Stimulated activated CD8-positive, alpha-beta memory T cell treated with anti-CD3 and anti-CD28 coated beads, Interleukin-15, amount 100 ng/mL, for 1 hour (primary cell): ENCODE measurements at regions not wholly inside any gene's neighbourhood (a gene's known extent, or its start where the extent isn't known, plus 50 kb on each side); places are given as distances from the start of the nearest gene placed in this dataset.
A peak's percentile ranks its signal among the peaks of the same experiment; 100 is the strongest.

Experiments used
- DNase-seq: peaks from one replicate; pipeline ENCODE4 v3.0.0-alpha.2; 2020; ENCODE audit warnings: low read depth

DNA sequence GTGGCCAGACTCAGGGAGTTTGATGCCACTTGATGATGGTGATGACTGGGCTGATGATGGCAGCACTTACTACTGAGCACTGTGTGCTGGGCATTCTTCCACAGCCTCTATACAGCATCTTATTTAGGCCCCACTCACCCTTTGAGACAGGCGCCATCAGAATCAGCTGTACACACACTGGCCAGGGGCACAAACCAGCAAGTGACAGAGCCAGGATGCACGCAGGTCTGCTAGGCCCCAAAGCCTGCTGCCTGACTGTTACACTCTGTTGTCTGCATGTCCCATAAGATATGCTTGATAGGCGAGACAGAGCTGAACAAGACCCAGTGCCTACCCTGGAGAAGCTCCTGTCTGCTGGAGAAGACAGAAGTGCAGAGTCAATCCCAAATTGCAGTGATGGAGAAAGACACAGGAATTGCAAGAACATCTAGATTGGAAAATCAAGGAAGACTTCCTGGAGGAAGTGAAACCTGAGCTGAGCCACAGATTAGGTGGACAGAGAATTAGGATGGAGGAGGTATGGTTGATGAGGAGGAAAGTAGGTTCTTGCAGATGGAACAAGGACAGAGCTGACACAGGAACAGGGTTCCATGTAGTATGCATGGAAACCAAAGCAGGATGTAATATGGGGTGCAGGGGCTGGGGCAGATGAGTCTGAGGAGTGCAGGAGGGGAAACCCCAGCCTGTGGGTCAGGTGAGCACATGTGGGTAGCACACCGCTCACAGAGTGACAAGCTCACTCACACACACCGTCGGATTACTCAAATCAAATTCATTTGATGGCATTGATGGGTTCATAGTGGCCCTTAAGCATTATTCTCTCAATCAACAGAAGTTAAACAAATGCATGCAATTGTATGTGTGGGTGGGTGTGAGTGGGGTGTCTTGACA lies 117.3 kb downstream of the BEGAIN start:
- DNase-seq, result no peak

DNA sequence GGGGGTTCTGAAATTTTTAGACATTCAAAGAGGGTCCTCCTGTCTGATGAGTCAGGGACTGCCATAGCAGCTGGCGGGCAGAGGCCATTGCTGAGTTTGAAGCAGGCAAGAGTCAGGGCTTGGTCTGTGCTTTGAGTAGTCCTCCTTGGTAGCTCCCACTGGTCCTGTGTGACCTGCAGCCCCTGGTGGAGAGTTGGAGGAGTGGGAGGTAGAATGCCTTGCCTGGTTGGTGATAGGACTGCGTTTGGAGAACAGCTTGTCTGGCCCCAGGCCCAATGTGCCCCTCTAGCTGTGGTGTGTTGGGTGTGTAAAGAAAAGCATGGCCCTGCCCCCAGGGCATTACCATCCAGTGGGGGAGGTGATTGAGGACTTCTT lies 116.7 kb downstream of the BEGAIN start:
- DNase-seq, result no peak

GRCh38 chr14:100471441-100472093 lies 115.7 kb downstream of the BEGAIN start:
- no peak for DNase-seq

- DNase-seq, result no peak
These were observed 115.1 kb downstream of the BEGAIN start for GRCh38 chr14:100472094-100472455.

DNA sequence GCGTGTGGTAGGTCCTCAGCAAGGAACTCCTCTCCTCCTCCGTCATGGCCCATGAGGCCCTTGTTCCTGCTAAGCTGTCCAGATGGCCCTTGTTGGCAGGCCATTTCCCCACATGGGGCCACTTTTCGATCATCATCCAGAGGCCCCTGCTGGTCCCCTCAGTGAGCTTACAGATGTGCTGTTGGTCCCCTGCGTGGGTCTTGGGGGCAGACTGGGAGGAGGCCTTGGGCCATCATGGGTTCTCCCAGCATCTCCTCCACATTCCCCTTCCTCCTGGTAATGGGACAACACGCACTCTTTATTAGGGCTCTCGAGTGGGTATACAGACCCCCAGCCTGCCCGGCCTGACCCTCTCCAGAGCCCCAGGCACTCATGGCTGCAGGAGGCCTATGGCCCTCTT lies 114.7 kb downstream of the BEGAIN start:
- DNase-seq, result no peak

DNA sequence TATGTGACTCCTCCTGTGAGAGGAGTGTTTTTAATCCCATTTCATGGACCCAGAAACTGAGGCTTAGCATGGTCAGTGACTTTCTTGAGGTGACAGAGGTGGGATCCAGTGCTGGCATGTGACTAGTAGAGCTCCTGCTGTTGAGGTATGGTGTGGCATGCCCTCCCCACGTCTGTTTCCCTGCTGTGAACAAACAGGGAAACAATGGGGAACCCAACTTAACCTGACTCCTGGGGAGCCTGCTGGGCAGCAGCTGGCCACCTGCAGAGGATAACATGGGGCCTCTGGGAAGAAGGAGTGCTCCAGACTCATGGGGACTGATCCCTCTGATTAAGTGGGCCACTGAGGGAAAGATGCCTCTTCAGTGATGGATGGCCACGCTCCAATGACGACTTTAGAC lies 114.0 kb downstream of the BEGAIN start:
- no peak for DNase-seq

DNA sequence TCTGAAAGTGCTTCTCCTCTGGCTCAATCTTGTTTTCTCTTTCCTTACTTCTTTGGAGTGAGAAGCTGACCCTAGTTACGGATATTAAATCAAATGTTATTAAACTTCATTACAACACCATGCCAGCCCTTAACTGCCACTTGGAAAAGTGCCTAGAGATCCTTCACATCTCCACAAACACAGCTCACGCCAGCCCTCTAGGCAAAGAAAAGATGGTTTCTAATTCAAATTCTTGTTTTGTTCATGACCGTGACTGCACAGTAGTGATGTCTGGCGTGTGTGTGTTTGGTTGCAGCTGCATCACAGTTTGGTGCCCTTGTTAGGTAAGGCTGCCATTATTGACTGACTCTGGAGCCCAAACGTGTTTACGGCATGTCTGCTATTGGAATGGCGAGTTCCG lies 113.0 kb downstream of the BEGAIN start:
- DNase-seq, result no peak

- DNase-seq, result no peak
These were observed 111.9 kb downstream of the BEGAIN start for GRCh38 chr14:100475268-100475667.

DNA sequence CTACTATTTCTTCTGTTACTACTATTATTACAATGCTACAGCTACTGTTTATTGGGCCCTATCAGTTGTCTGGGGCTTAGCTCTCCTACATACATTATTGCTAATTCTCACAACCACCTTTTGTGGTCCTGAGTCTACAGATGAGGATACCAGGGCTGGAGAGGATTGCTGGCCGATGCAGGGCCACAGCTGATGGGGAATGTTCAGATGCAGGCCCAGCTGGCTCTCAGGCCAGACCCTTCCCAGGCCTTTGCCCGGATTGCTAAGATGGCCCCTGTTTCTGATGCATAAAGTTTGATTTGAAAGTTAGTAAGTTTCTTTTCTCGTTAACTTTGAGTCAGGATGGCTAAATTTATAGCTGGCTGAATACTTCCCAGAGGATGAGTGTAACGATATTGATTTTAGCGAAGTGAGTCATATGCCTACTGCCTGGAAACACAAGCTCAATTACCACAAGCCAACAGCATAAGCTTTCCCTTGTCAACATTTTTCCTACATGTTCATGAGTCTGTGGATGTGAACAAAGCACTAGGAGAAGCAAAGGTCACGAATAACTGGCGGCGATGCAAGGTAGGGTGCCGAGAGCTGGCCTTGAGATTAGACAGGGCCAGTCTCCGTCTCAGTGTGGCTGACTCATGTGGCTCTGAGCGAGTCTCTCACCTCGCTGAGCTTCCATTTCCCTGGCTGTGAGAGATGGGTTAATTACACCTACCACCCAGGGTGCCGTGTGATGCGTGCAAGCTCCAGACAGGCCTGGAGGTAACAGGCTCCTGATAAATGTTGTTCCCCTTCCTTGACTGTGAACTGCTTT lies 111.0 kb downstream of the BEGAIN start:
- no peak for DNase-seq

DNA sequence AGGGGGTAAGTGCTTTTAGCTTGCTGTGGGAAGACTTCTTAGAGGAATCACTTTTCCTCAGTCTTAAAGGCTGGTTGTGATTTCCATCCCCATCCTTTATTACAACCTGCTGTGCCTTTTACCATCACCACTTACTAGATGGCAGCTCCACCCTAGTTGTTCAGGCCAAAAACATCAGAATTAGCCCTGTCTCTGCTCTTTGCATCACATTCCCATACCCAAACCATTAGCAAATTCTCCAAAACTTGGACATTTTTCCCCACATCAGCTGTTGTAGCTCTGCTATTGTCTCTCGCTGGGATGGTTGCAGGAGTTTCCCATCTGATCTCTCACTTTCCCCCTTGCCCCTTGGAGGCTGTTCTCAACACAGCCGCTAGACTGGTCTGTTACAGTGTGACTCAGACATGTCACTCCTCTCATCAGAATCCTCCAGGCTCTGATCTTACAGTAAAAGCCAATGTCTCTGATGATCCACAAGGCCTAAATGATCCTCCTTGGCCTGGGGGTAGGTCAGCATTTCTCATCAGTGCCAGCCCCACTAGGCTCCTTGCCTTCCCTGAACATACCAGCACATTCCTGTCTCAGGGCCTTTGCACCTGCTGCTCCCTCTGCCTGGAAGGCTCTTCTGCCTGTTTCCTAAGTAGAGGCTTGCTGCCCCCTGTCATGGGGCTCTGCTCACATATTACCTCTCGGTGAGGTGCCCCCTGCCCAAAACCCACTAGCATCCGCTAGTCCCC lies 102.5 kb downstream of the BEGAIN start:
- DNase-seq, result no peak

GRCh38 chr14:100486025-100486828 lies 101.0 kb downstream of the BEGAIN start:
- DNase-seq, result peak; percentile 22
